ELR (cell line): ENCODE measurements at regions not wholly inside any gene's neighbourhood (a gene's known extent, or its start where the extent isn't known, plus 50 kb on each side); places are given as distances from the start of the nearest gene placed in this dataset.
A peak's percentile ranks its signal among the peaks of the same experiment; 100 is the strongest.

Source experiments
- DNase-seq: peaks from one replicate; pipeline ENCODE4 v3.0.0-alpha.2; 2015; ENCODE audit warnings: low read depth

- no peak for DNase-seq
These were observed 181.7 kb downstream of the MTRR start for GRCh38 chr5:8050616-8051175.

GRCh38 chr5:8053270-8053669, 184.3 kb downstream of the MTRR start:
- no peak for DNase-seq

- DNase-seq = peak; percentile 1
These were observed 188.8 kb downstream of the MTRR start for GRCh38 chr5:8057769-8058168.

GRCh38 chr5:8058616-8059190, 189.8 kb downstream of the MTRR start:
- no peak for DNase-seq

GRCh38 chr5:8059337-8059736, 190.4 kb downstream of the MTRR start:
- DNase-seq = no peak

GRCh38 chr5:8060235-8060952, 191.4 kb downstream of the MTRR start:
- no peak for DNase-seq

GRCh38 chr5:8060953-8061429, 192.0 kb downstream of the MTRR start:
- no peak for DNase-seq

- no peak for DNase-seq
These were observed 193.6 kb downstream of the MTRR start for GRCh38 chr5:8062521-8062920.

- no peak for DNase-seq
These were observed 199.1 kb downstream of the MTRR start for GRCh38 chr5:8068078-8068477.

GRCh38 chr5:8070138-8070537, 201.2 kb downstream of the MTRR start:
- no peak for DNase-seq

GRCh38 chr5:8079056-8079455, 210.1 kb downstream of the MTRR start:
- no peak for DNase-seq

- DNase-seq = no peak
These were observed 212.2 kb downstream of the MTRR start for GRCh38 chr5:8081179-8081578.

GRCh38 chr5:8093669-8094068, 224.7 kb downstream of the MTRR start:
- no peak for DNase-seq

GRCh38 chr5:8094304-8094703, 225.4 kb downstream of the MTRR start:
- DNase-seq = no peak

- no peak for DNase-seq
These were observed 228.2 kb downstream of the MTRR start for GRCh38 chr5:8097146-8097545.

- DNase-seq = no peak
These were observed 229.1 kb downstream of the MTRR start for GRCh38 chr5:8098081-8098480.

GRCh38 chr5:8102714-8103113, 233.8 kb downstream of the MTRR start:
- no peak for DNase-seq

- no peak for DNase-seq
These were observed 245.8 kb downstream of the MTRR start for GRCh38 chr5:8114597-8115266.

- no peak for DNase-seq
These were observed 254.6 kb downstream of the MTRR start for GRCh38 chr5:8123559-8123958.

- DNase-seq = no peak
These were observed 265.7 kb downstream of the MTRR start for GRCh38 chr5:8134609-8135008.

GRCh38 chr5:8135742-8136141, 266.8 kb downstream of the MTRR start:
- DNase-seq = no peak

- DNase-seq = no peak
These were observed 267.3 kb downstream of the MTRR start for GRCh38 chr5:8136271-8136670.

GRCh38 chr5:8137941-8138550, 269.1 kb downstream of the MTRR start:
- DNase-seq = no peak
